IMR-90 (cell line): ENCODE measurements at regions not wholly inside any gene's neighbourhood (a gene's known extent, or its start where the extent isn't known, plus 50 kb on each side); places are given as distances from the start of the nearest gene placed in this dataset.

Source experiments
- CEBPB ChIP-seq: IDR thresholded peaks from 2 replicates; pipeline ENCODE4 v1.6.1; 2012; ENCODE audit warnings: low read depth, low read length, improper control_type of control experiment
- TF ChIP-seq, protein P1 (sequence below): conservative IDR thresholded peaks from 2 replicates; pipeline ENCODE4 v1.5.1; 2012; ENCODE audit warnings: mild to moderate bottlenecking, low read depth, low read length, improper control_type of control experiment
- TF ChIP-seq, protein P2 (sequence below): fragments of 150-350 bp; IDR thresholded peaks from 2 replicates; pipeline ENCODE4 v1.6.1; 2017; ENCODE audit warnings: mild to moderate bottlenecking, antibody characterized with exemption, low read length, low read depth

DNA sequence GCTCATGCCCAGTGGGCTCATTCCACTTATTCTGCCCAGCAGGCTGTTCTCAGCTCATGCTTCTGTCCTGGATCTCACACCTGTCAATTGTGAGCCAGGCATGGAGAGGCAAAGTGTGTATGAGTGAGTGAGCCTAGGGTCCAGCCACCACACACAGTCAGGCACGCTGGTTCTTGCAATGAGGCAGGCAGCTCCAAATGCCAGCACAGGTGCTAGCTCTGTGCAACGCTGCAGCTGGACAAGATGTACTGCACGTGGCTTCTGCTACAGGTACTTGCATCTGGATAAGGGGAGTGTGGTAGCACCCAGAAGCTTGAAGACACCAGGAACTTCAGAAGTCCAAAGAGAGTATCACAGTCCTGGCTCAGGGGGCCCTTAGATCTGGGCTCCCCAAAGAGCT, 1249.4 kb upstream of the IGFBP7 start:
- TF ChIP-seq CEBPB, result no peak
- TF ChIP-seq, protein P1, sequence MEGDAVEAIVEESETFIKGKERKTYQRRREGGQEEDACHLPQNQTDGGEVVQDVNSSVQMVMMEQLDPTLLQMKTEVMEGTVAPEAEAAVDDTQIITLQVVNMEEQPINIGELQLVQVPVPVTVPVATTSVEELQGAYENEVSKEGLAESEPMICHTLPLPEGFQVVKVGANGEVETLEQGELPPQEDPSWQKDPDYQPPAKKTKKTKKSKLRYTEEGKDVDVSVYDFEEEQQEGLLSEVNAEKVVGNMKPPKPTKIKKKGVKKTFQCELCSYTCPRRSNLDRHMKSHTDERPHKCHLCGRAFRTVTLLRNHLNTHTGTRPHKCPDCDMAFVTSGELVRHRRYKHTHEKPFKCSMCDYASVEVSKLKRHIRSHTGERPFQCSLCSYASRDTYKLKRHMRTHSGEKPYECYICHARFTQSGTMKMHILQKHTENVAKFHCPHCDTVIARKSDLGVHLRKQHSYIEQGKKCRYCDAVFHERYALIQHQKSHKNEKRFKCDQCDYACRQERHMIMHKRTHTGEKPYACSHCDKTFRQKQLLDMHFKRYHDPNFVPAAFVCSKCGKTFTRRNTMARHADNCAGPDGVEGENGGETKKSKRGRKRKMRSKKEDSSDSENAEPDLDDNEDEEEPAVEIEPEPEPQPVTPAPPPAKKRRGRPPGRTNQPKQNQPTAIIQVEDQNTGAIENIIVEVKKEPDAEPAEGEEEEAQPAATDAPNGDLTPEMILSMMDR, result no peak
- TF ChIP-seq, protein P2, sequence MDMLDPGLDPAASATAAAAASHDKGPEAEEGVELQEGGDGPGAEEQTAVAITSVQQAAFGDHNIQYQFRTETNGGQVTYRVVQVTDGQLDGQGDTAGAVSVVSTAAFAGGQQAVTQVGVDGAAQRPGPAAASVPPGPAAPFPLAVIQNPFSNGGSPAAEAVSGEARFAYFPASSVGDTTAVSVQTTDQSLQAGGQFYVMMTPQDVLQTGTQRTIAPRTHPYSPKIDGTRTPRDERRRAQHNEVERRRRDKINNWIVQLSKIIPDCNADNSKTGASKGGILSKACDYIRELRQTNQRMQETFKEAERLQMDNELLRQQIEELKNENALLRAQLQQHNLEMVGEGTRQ, result no peak
